HG02588 (cell line): ENCODE measurements at regions not wholly inside any gene's neighbourhood (a gene's known extent, or its start where the extent isn't known, plus 50 kb on each side); places are given as distances from the start of the nearest gene placed in this dataset.
"Not testable (repeated sequence)": the region's sequence is repeated elsewhere in the genome, so short reads cannot be mapped to it uniquely, and the experiment has no call there.

Source experiments
- ATAC-seq: cut with Tn5 transposase; IDR thresholded peaks from one replicate; pipeline ENCODE4 v1.9.1; 2021; ENCODE audit warnings: mild to moderate bottlenecking, moderate library complexity; ENCODE audit not compliant: unreplicated experiment

DNA sequence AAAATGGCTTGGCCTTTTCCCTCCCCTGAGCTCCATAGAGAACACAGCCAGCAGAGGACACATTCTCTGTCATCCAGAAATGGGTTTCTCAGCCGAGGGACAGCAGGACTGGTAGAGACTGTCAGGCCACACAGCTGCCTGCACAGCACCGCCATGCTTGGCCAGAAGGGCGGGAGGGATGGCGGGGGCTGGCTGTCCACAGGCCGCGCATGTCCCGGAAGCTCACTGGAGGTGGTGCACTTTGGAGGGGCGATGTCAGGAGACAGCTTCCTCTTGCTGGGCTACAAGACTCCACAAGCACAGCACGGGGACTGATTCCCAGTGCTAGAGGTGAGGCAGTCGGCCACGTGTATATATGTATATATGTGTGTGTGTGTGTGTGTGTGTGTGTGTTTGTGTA, 125.3 kb downstream of the GOLGA6L4 start:
- ATAC-seq: not testable (repeated sequence)

DNA sequence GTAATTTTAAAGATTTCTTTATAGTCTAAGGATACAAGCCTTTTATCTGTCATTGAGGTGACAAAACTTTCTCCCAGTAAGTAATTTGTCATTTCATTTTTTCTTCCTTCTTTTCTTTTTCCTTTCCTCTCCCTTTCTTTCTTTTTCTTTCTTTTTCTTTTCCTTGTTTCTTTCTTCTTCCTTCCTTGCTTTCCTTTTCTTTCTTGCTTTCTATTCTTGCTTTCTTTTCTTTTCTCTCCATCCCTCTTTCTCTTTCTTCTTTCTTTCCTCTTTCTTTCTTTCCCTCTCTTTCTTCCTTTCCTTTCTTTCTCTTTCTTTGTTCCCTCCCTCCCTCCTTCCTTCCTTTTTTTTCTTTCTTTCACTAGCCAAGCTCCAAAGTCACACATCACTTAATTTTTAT, 148.8 kb downstream of the GOLGA6L4 start:
- ATAC-seq: not testable (repeated sequence)

- ATAC-seq: no peak
Measured at GRCh38 chr15:84387086-84387485, 151.5 kb downstream of the GOLGA6L4 start.

DNA sequence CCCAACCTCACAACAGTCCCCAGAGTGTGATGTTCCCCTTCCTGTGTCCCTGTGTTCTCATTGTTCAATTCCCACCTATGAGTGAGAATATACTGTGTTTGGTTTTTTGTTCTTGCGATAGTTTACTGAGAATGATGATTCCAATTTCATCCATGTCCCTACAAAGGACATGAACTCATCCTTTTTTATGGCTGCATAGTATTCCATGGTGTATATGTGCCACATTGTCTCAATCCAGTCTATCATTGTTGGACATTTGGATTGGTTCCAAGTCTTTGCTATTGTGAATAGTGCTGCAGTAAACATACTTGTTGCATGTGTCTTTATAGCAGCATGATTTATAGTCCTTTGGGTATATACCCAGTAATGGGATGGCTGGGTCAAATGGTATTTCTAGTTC, 152.6 kb downstream of the GOLGA6L4 start:
- not testable (repeated sequence) for ATAC-seq

- not testable (repeated sequence) for ATAC-seq
Measured at GRCh38 chr15:84388638-84389037, 153.1 kb downstream of the GOLGA6L4 start.

GRCh38 chr15:84390324-84390723, 154.8 kb downstream of the GOLGA6L4 start:
- ATAC-seq: not testable (repeated sequence)

GRCh38 chr15:84391191-84391590, 155.6 kb downstream of the GOLGA6L4 start:
- ATAC-seq: no peak

DNA sequence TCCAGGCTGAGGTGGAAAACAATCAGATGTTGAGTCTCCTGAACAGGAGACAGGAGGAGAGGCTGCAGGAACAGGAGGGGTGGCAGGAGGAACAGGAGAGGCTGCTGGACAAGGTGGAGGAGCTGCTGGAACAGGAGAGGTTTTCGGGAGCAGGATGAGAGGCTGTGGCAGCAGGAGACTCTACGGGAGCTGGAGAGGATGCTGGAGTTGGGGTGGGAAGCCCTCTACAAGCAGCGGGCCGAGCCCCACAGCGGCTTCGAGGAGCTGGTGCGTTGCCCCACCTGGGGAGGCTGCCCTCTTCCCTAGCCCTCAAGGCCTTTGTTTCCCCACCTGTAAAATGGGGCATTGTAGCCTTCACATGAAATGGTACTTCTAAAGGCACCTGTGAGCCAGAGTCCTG, 156.4 kb downstream of the GOLGA6L4 start:
- not testable (repeated sequence) for ATAC-seq

DNA sequence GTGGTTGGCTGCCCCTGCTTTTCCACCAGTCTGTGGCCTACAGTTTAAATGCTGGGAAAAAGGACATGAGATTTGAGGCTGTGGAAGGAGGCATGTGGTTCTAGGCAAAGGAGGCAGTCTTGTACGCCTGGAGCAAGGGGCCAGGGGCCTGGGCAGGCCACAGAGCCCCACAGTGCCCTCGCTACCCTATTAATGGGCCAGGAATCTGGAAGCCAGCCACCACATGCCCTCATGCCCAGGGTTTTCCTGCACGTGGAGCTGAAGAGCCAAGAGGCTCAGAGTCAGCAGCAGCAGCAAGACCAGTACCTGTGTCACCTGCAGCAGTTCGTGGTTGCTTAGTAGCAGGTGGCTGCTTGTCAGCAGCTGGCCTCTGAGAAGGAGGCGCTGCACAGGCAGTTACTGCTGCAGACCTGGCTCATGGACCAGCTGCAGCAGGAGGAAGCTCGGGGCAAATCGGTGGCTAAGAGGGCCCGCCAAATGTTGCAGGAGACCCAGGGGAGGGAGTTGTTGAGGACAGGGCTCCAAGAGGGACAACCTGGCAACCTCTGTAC, 157.9 kb downstream of the GOLGA6L4 start:
- not testable (repeated sequence) for ATAC-seq

DNA sequence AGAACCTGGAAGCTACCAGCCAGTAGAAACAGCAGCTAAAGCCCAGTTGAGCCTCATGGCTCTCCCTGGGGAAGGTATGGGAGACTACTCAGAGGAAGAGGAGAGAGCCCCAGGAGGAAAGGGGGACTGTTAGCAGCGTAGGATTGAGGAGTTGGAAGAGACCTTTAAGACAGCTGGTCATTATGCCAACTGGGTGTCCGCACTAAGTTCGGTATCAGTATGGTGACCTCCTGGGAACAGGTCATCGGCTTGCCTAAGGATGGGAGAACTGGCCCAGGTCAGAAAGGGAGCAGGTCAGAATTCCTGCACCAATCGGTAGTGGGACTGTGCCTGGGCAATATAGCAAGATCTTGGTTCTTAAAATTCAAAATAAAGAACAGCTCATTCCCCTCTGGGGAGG, 158.4 kb downstream of the GOLGA6L4 start:
- ATAC-seq: not testable (repeated sequence)

- ATAC-seq: not testable (repeated sequence)
Measured at GRCh38 chr15:84395384-84395783, 159.8 kb downstream of the GOLGA6L4 start.

GRCh38 chr15:84395881-84396280, 160.3 kb downstream of the GOLGA6L4 start:
- ATAC-seq: not testable (repeated sequence)

DNA sequence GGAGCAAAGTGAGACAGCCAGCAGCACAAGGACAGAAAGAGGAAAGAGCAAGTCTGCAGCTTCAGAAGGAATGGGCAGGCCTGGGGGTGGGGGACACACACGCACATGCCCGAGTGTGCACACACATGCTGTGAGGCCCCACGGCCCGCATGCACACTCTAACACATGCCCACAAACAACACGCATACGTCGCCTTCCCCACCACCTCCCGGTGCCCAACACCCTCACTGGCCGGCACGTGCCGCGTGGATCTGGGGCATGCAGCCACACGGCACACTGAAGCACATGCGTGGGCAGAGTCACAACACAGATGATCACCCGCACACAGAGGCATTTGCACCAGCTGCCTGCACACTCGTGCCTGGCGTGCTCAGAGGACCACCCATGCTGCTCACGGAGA, 161.5 kb downstream of the GOLGA6L4 start:
- ATAC-seq: not testable (repeated sequence)

DNA sequence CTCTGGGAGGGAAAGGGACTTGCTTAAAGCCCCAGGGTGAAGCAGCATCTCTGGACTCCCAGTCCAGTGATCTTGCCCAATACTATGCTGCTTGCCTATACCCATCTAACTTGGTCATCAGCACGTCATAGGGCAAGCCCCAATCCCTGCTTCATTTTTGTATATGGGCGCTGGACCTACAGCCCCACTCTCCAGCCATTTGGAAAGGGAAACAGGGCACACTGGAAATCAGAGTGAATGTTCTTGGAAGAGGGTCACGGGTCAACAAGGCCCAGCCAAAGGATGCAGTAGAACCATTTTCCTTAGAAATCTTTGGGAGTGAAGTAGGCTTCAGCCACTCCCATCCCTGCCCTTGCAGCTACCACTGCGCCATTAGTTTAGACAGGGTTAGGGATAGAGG, 162.5 kb downstream of the GOLGA6L4 start:
- ATAC-seq: not testable (repeated sequence)

- no peak for ATAC-seq
Measured at GRCh38 chr15:84398763-84399701, 163.5 kb downstream of the GOLGA6L4 start.

GRCh38 chr15:84400017-84400740, 164.6 kb downstream of the GOLGA6L4 start:
- ATAC-seq: no peak

DNA sequence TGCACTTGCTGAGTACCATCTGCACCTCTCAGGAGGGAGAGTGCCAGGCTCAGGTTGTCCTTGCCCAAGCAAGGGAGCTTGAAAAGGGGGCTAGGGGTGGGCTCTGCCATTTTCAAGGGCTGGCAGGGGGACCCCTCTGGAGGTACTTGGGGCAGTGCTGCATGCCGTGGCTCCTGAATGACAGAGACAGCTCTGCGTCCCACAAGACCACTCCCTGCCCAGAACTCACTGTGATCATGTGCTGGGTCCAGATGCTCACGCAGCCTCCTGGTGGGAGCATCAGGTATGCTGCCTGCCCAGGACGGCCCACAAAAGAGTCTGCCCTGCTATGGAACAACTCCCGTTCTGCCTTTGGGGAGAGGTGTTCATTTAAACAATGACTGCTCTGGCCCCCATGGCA, 165.2 kb downstream of the GOLGA6L4 start:
- ATAC-seq: no peak

GRCh38 chr15:84401461-84401860, 165.9 kb downstream of the GOLGA6L4 start:
- not testable (repeated sequence) for ATAC-seq

DNA sequence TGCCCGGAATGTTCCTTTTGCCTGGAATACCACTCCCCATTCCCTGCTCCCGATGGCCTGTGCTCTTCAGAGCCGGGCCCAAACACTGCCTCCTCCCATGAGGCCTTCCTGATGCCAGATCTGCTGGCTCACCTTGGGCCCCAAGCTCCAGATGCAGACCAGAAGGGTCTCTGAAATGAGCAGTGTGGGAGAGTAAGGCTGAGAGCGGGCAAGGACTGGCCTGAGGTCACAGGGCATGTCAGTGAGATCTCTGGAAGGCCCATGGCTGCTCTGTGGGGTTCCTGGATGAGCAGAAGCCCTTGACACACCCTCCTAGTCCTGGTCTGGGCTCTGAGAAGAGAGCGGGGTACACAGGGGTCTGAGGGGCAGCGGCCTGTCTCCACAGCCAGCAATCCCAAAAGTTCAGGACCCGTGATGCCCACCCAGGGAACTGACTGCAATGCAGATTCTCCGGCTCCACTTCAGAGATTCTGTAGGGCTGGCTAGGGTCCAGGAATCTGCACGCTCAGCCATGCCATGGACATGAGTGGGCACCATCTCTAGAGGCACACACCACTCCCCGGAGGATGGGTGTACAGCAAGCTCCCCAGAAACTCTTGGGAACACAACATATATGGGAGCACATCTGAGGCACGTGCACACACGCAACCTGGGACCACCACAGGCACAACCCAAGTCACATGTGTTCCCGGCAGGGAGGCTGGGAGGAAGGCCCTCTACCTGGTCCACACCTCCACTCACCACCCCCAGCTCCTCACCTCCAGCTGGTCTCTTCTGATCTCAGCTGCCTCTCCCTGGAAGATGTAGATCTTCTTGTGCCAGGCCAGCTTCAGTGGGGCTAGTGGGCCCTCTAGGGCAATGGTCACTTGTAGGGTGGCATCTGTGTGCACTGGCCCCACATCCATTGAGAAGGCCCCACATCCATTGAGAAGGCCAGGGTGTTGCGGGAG, 166.6 kb downstream of the GOLGA6L4 start:
- ATAC-seq: not testable (repeated sequence)

DNA sequence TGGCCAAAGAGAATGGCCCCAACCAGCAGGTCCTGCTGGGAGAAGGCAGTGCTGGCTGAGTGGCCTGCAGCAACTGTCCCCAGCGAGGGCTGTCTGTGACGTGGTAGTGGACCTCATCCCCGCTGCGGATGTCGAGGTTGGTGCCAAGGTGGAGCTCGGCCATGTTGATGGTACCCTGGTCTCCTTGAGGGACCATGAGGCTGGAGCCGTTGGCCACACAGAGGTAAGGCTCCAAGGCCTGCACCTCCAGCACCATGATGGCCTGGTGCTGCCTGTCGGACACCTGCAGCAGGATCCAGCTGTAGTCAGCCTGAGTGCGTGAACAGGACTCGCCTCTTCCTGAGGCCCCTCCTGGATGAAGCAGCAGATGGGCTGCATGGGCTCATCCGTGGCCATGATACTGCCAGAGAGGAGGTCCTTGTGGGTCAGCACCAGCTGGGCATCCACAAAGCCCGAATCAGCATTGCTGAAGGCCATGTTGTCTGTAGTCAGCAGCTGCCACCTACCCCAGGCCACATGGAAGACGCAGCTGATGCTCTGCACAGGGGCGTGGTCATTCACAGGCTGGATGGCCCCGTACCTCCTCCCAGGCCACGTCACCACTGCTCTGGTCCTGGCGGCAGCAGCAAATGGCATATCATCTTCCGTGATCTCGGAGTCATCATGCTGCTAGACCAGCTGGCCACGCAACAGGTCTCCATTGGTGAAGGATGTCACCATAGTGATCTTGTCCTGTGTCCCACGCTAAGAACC, 167.5 kb downstream of the GOLGA6L4 start:
- ATAC-seq: no peak
